GM12874 (cell line): ENCODE measurements at regions not wholly inside any gene's neighbourhood (a gene's known extent, or its start where the extent isn't known, plus 50 kb on each side); places are given as distances from the start of the nearest gene placed in this dataset.
A peak's percentile ranks its signal among the peaks of the same experiment; 100 is the strongest.

Experiments
- CTCF ChIP-seq: IDR thresholded peaks from 2 replicates; pipeline ENCODE4 v1.5.1; 2011; ENCODE audit warnings: low read depth, mild to moderate bottlenecking, control low read depth, low read length, moderate library complexity; ENCODE audit not compliant: insufficient read depth

DNA sequence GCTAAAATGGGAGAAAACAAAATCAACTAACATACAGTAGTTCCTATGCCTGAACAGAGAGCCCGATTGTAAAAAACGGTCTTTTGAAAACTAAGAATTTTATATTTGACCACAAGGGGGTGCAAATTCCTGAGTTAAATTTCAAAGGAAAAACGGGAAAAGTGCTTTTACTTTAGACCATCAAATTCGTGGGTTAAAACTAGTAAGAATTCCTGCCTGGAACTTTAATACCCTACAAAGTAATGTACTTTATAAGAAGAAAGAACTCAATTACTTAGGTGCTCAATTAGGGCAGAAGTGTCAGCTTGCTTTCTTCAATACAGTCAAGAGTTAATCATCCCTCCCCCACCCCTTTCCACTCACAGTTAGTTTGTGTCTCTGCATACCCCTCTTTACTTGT is 69.8 kb downstream of the KCNRG start:
- TF ChIP-seq CTCF = peak; percentile 23; the same call in 1 of the 2 replicates

GRCh38 chr13:50089633-50090032 is 74.4 kb downstream of the KCNRG start:
- no peak for TF ChIP-seq CTCF

- TF ChIP-seq CTCF = no peak
Observed at GRCh38 chr13:50090211-50090610, 75.0 kb downstream of the KCNRG start.

DNA sequence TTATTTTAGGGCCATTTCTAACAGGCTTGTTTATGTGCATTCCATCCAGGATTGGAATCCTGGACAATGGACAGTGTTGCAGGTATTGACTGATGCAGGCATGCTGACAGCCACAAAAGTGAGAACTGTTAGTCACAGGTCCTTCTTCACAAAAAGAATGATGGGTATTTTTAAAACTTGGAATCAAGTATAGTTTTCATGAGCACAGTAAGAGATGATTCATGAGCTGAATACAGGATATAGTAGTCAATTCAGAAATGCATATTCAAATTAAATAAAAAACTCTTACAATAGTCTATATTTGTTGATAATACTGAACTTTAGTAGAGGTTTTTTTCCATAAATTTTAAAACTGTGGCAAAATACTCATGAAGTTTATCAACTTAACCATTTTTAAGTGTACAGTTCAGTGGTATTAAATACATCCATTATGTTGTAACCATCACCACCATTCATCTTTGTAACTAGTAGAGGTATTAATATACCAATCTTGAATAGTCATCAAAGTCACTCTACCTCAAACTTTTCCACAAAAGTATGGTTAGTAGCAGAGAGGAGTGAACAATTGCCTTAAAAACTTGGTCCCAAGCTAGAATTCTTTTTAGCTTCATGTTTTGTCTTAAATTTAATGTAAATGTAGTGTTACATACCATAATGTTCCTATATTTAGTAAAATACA is 79.5 kb downstream of the KCNRG start:
- no peak for TF ChIP-seq CTCF

DNA sequence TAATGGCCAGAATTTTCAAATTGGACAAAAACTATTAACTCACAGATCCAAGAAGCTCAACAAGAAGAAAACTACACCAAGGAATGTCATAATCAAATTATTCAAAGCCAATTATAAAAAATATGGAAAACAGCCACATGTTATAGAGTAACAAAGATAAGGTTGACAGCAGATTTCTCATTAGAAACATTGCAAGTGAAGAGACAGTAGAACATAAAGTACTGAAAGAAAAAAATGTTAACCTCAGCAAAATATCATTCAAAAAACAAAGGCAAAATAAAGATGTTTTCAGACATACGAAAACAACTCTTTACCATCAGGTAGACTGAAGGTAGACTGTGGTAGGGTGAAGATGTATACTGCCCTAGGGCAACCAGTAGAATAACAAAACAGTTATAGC is 83.4 kb downstream of the KCNRG start:
- TF ChIP-seq CTCF = no peak

DNA sequence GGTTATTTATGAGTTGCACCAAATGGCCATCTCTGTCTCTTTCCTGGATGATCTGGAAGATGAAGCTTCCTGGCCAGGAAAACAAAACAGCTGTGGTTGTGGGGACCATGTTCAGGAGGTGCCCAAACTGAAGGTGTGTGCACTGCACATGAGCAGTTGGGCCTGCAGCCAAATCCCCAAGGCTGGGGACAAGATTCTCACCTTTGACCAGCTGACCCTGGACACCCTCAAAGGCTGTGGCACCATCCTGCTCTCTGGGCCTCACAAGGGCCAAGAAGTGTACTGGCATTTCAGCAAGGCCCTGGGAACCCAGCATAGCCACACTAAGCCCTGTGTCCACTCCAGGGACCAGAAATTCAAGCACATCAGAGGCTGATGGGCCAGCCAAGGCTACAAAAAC is 84.2 kb downstream of the KCNRG start:
- TF ChIP-seq CTCF = no peak

DNA sequence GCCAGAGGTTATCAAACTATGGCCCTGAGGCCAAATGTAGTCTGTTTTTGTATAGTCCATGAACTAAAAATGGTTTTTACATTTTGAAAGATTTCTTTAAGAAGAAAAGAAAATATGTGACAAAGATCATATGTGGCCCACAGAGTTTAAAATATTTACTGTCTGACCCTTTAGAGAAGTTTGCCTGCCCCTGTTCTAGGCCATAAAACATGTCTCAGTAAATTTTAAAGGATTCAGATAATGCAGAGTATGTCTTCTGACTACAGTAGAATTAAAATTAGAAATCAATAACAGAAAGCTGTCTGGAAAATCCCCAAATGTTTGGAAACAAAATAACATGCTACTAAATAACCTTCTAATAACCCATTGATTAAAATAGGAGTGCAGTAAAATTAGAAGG is 86.3 kb downstream of the KCNRG start:
- TF ChIP-seq CTCF = no peak
